H9 (cell line): ENCODE measurements at regions not wholly inside any gene's neighbourhood (a gene's known extent, or its start where the extent isn't known, plus 50 kb on each side); places are given as distances from the start of the nearest gene placed in this dataset.

ENCODE experiments used
- DNase-seq: peaks from one replicate; pipeline ENCODE4 v3.0.0-alpha.2; 2017
- H2AFZ ChIP-seq: one replicate; pipeline ENCODE4 v1.6.1; 2013; ENCODE audit warnings: mild to moderate bottlenecking, low read length, control low read depth, moderate library complexity
- H2AK5ac ChIP-seq: 2 replicates; pipeline ENCODE4 v1.6.1; 2013; ENCODE audit warnings: low read length, control low read depth, mixed read lengths; ENCODE audit not compliant: insufficient read length
- H2BK120ac ChIP-seq: one replicate; pipeline ENCODE4 v1.6.1; 2013; ENCODE audit warnings: low read depth, mild to moderate bottlenecking, low read length, control low read depth, inconsistent platforms; ENCODE audit not compliant: poor library complexity, severe bottlenecking
- H2BK12ac ChIP-seq: 2 replicates; pipeline ENCODE4 v1.6.1; 2013; ENCODE audit warnings: low read length, control low read depth, mixed read lengths, low read depth; ENCODE audit not compliant: insufficient read length
- H2BK15ac ChIP-seq: 2 replicates; pipeline ENCODE4 v1.6.1; 2013; ENCODE audit warnings: low read depth, low read length, control low read depth
- H2BK20ac ChIP-seq: one replicate; pipeline ENCODE4 v1.6.1; 2013; ENCODE audit warnings: low read depth, mild to moderate bottlenecking, low read length, control low read depth, inconsistent platforms; ENCODE audit not compliant: poor library complexity, severe bottlenecking
- H2BK5ac ChIP-seq: 2 replicates; pipeline ENCODE4 v1.6.1; 2013; ENCODE audit warnings: low read length, control low read depth, mixed read lengths; ENCODE audit not compliant: insufficient read length
- H3K14ac ChIP-seq: 2 replicates; pipeline ENCODE4 v1.6.1; 2013; ENCODE audit warnings: low read length, control low read depth; ENCODE audit not compliant: insufficient read depth
- H3K18ac ChIP-seq: 2 replicates; pipeline ENCODE4 v1.6.1; 2013; ENCODE audit warnings: low read depth, mild to moderate bottlenecking, mixed read lengths, low read length, control low read depth; ENCODE audit not compliant: insufficient read length
- H3K23ac ChIP-seq: 2 replicates; pipeline ENCODE4 v1.6.1; 2013; ENCODE audit warnings: low read length, control low read depth, mixed read lengths, low read depth; ENCODE audit not compliant: insufficient read length
- H3K23me2 ChIP-seq: 2 replicates; pipeline ENCODE4 v1.6.1; 2013; ENCODE audit warnings: low read depth, mild to moderate bottlenecking, mixed read lengths, low read length, control low read depth; ENCODE audit not compliant: insufficient read length, poor library complexity, severe bottlenecking
- H3K27ac ChIP-seq: 2 replicates; pipeline ENCODE4 v1.5.1; 2013; ENCODE audit warnings: low read length, control low read depth, mixed read lengths, low read depth; ENCODE audit not compliant: insufficient read length
- H3K27me3 ChIP-seq: 2 replicates; pipeline ENCODE4 v1.6.1; 2013; ENCODE audit warnings: low read length, control low read depth, inconsistent platforms; ENCODE audit not compliant: insufficient read depth
- H3K4ac ChIP-seq: 2 replicates; pipeline ENCODE4 v1.6.1; 2013; ENCODE audit warnings: low read depth, mild to moderate bottlenecking, control low read depth, inconsistent platforms, low read length, moderate library complexity
- H3K4me1 ChIP-seq: 2 replicates; pipeline ENCODE4 v1.6.1; 2013; ENCODE audit warnings: low read length, control low read depth, inconsistent platforms; ENCODE audit not compliant: insufficient read depth
- H3K4me2 ChIP-seq: 2 replicates; pipeline ENCODE4 v1.6.1; 2013; ENCODE audit warnings: low read length, control low read depth, mixed read lengths; ENCODE audit not compliant: insufficient read length, insufficient read depth
- H3K56ac ChIP-seq: 2 replicates; pipeline ENCODE4 v1.6.1; 2013; ENCODE audit warnings: low read depth, mild to moderate bottlenecking, mixed read lengths, low read length, control low read depth; ENCODE audit not compliant: insufficient read length
- H3K79me1 ChIP-seq: 2 replicates; pipeline ENCODE4 v1.6.1; 2013; ENCODE audit warnings: low read depth, mild to moderate bottlenecking, moderate library complexity, low read length, control low read depth, inconsistent platforms; ENCODE audit not compliant: insufficient read depth, poor library complexity, severe bottlenecking
- H3K79me2 ChIP-seq: 2 replicates; pipeline ENCODE4 v1.6.1; 2013; ENCODE audit warnings: low read length, control low read depth, inconsistent platforms; ENCODE audit not compliant: insufficient read depth
- H3K9ac ChIP-seq: 2 replicates; pipeline ENCODE4 v1.6.1; 2013; ENCODE audit warnings: low read length, control low read depth, mixed read lengths; ENCODE audit not compliant: insufficient read length; ENCODE audit errors: extremely low read depth
- H3K9me3 ChIP-seq: one replicate; pipeline ENCODE4 v1.6.1; 2013; ENCODE audit warnings: low read depth, low read length, inconsistent platforms; ENCODE audit not compliant: control insufficient read depth
- H3T11ph ChIP-seq: one replicate; pipeline ENCODE4 v1.6.1; 2013; ENCODE audit warnings: mild to moderate bottlenecking, low read length, control low read depth, inconsistent platforms
- H4K20me1 ChIP-seq: one replicate; pipeline ENCODE4 v1.6.1; 2013; ENCODE audit not compliant: control insufficient read depth, insufficient read length, insufficient read depth
- H4K5ac ChIP-seq: 2 replicates; pipeline ENCODE4 v1.6.1; 2013; ENCODE audit warnings: low read depth, mild to moderate bottlenecking, mixed read lengths, low read length, control low read depth; ENCODE audit not compliant: insufficient read length
- H4K8ac ChIP-seq: replicated peaks from 2 replicates; pipeline ENCODE4 v1.6.1; 2013; ENCODE audit warnings: low read length, control low read depth, mixed read lengths, low read depth; ENCODE audit not compliant: insufficient read length
- H4K91ac ChIP-seq: 2 replicates; pipeline ENCODE4 v1.6.1; 2013; ENCODE audit warnings: low read depth, mild to moderate bottlenecking, moderate library complexity, mixed read lengths, low read length, control low read depth; ENCODE audit not compliant: insufficient read length
- H3K27ac Mint-ChIP-seq, 3 experiments: 2 replicates in 2 of 3; 3 replicates in 1 of 3; pipeline ENCODE4 v1.8.0; 2020 to 2021; ENCODE audit warnings: mixed read lengths in 3 of 3, mild to moderate bottlenecking in 1 of 3, moderate library complexity in 1 of 3
- H3K27me3 Mint-ChIP-seq: 2 replicates; pipeline ENCODE4 v1.8.0; 2021; ENCODE audit warnings: low read depth, mild to moderate bottlenecking, moderate library complexity, mixed read lengths
- H3K36me3 Mint-ChIP-seq, 3 experiments: 2 replicates in 2 of 3; 3 replicates in 1 of 3; pipeline ENCODE4 v1.8.0; 2020 to 2021; ENCODE audit warnings: low read depth in 3 of 3, mixed read lengths in 3 of 3; ENCODE audit not compliant: insufficient read depth in 1 of 3
- H3K4me1 Mint-ChIP-seq, 2 experiments: 2 replicates each; pipeline ENCODE4 v1.8.0; 2020; ENCODE audit warnings: mixed read lengths in 2 of 2
- H3K4me3 Mint-ChIP-seq, 2 experiments: 2 replicates in 1 of 2; 3 replicates in 1 of 2; pipeline ENCODE4 v1.8.0; 2020 to 2021; ENCODE audit warnings: mild to moderate bottlenecking in 2 of 2, mixed read lengths in 2 of 2, moderate library complexity in 1 of 2
- H3K9me3 Mint-ChIP-seq, 2 experiments: 2 replicates in 1 of 2; 3 replicates in 1 of 2; pipeline ENCODE4 v1.8.0; 2020; ENCODE audit warnings: mild to moderate bottlenecking in 2 of 2, mixed read lengths in 2 of 2, moderate library complexity in 1 of 2
- CTCF ChIP-seq: fragments of 200-600 bp; sonication (generic); conservative IDR thresholded peaks from 3 replicates; pipeline ENCODE4 v1.8.0; 2021; ENCODE audit warnings: antibody characterized with exemption, mild to moderate bottlenecking
- WGBS: extraction: QIAGEN DNeasy Blood & Tissue Kit; methylation state at CpG from one replicate; pipeline ENCODE4 v1.1.7; 2013; ENCODE audit warnings: missing lambda C conversion rate, low lambda C conversion rate, mixed read lengths; ENCODE audit not compliant: insufficient read length; ENCODE audit errors: extremely low coverage; 5-methylcytosine and 5-hydroxymethylcytosine counted together

GRCh38 chr18:78647018-78647417, 332.6 kb upstream of the SALL3 start:
- H2BK20ac ChIP-seq = no peak overlapping the region
- H4K5ac ChIP-seq = no peak overlapping the region
- no peak overlapping the region for H2BK12ac ChIP-seq
- Mint-ChIP-seq H3K36me3 (peaks cover under 1 to 15% (median 7%) of the 10 kb centered on the region in 3 experiments), H3K27me3 (peaks cover 3% of the 10 kb centered on the region), H3K4me3 (no peak overlapping the region), H3K27ac (no peak overlapping the region), H3K9me3 (peaks cover 22 to 26% of the 10 kb centered on the region in 2 experiments), H3K4me1 (peaks cover 4 to 6% of the 10 kb centered on the region in 2 experiments; a peak in 3 of 4 replicates)
- H3K27ac ChIP-seq = no peak overlapping the region
- H3K9ac ChIP-seq = no peak overlapping the region
- no peak overlapping the region for H2AFZ ChIP-seq
- H3K56ac ChIP-seq = no peak overlapping the region
- no peak overlapping the region for H2AK5ac ChIP-seq
- no peak overlapping the region for H2BK5ac ChIP-seq
- no peak for DNase-seq
- no peak overlapping the region for H2BK15ac ChIP-seq
- no peaks in the 10 kb centered on the region for H3K79me1 ChIP-seq
- no peaks in the 10 kb centered on the region for H3K27me3 ChIP-seq
- H4K91ac ChIP-seq = no peak overlapping the region
- H3K4ac ChIP-seq = no peak overlapping the region
- peaks cover 3% of the 10 kb centered on the region; the same call in 1 of the 2 replicates for H3K4me1 ChIP-seq
- H3T11ph ChIP-seq = no peak overlapping the region
- H3K4me2 ChIP-seq = no peak overlapping the region
- H2BK120ac ChIP-seq = no peak overlapping the region
- H3K23ac ChIP-seq = no peak overlapping the region
- no CpG with 5 or more reads among the region's 4 CpGs for WGBS
- H3K14ac ChIP-seq = no peak overlapping the region
- H4K20me1 ChIP-seq = no peaks in the 10 kb centered on the region
- H3K79me2 ChIP-seq = no peaks in the 10 kb centered on the region
- H3K9me3 ChIP-seq = peaks cover 6% of the 10 kb centered on the region
- no peak overlapping the region for H4K8ac ChIP-seq
- no peaks in the 10 kb centered on the region for H3K23me2 ChIP-seq
- H3K18ac ChIP-seq = no peak overlapping the region
- no peak for TF ChIP-seq CTCF
